SK-N-SH (cell line): ENCODE measurements at regions not wholly inside any gene's neighbourhood (a gene's known extent, or its start where the extent isn't known, plus 50 kb on each side); places are given as distances from the start of the nearest gene placed in this dataset.

Experiments
- CTCF ChIA-PET: fragments of 300-600, 350-600 bp; formaldehyde crosslinking; extraction: SDS; loops from one replicate; lab custom pipeline; 2021; lab: Yijun Ruan, JAX
- POLR2A ChIA-PET: fragments of 350-600 bp; sonication (Branson Sonifier 250); formaldehyde crosslinking; extraction: SDS; loops from one replicate; lab custom pipeline; 2020; ENCODE audit warnings: antibody characterized with exemption, inconsistent platforms; lab: Yijun Ruan, JAX
- DNase-seq: peaks from one replicate; pipeline ENCODE4 v3.0.0; 2012
- H2AFZ ChIP-seq: fragments of 200-600 bp; sonication (generic); 2 replicates; pipeline ENCODE4 v1.8.1; 2016; ENCODE audit warnings: antibody characterized with exemption, mild to moderate bottlenecking, low read depth
- H3F3A ChIP-seq: fragments of 200-600 bp; sonication (generic); replicated peaks from 2 replicates; pipeline ENCODE3; 2016; ENCODE audit warnings: antibody characterized with exemption, mild to moderate bottlenecking; ENCODE audit not compliant: insufficient read depth
- H3K27ac ChIP-seq, 2 experiments: fragments of 200-500 bp in 1 of 2; fragments of 200-600 bp in 1 of 2; sonication (Bioruptor generic) in 1 of 2; sonication (generic), shearing (Covaris generic) in 1 of 2; 2 replicates each; pipeline versions ENCODE4 v1.5.1 to v1.6.1; 2014 to 2016; ENCODE audit warnings: low read depth in 2 of 2, inconsistent platforms in 1 of 2, low read length in 1 of 2, mild to moderate bottlenecking in 1 of 2, mixed read lengths in 1 of 2
- H3K27me3 ChIP-seq: fragments of 200-600 bp; sonication (generic), shearing (Covaris generic); 2 replicates; pipeline ENCODE4 v1.6.1; 2016; ENCODE audit warnings: mixed run types; ENCODE audit not compliant: insufficient read depth
- H3K36me3 ChIP-seq, 2 experiments: fragments of 200-500 bp in 1 of 2; fragments of 200-600 bp in 1 of 2; sonication (Bioruptor generic) in 1 of 2; sonication (generic) in 1 of 2; replicated peaks in 1 of 2; 2 replicates each; pipeline versions ENCODE3 to v1.5.1; 2014 to 2016; ENCODE audit warnings: low read length in 1 of 2, mild to moderate bottlenecking in 1 of 2; ENCODE audit not compliant: insufficient read depth in 2 of 2, control insufficient read depth in 1 of 2
- H3K4me1 ChIP-seq, 2 experiments: fragments of 200-500 bp in 1 of 2; fragments of 200-600 bp in 1 of 2; sonication (Bioruptor generic) in 1 of 2; sonication (generic), shearing (Covaris generic) in 1 of 2; 2 replicates each; pipeline versions ENCODE4 v1.5.1 to v1.6.1; 2014 to 2016; ENCODE audit warnings: low read depth in 1 of 2, low read length in 1 of 2, mixed run types in 1 of 2; ENCODE audit not compliant: insufficient read depth in 2 of 2, control insufficient read depth in 1 of 2
- H3K4me2 ChIP-seq: fragments of 200-600 bp; sonication (generic), shearing (Covaris generic); 2 replicates; pipeline ENCODE4 v1.6.1; 2017; ENCODE audit warnings: mixed run types
- H3K4me3 ChIP-seq, 2 experiments: fragments of 200-500 bp in 1 of 2; fragments of 200-600 bp in 1 of 2; sonication (Bioruptor generic) in 1 of 2; sonication (generic), shearing (Covaris generic) in 1 of 2; 2 replicates each; pipeline versions ENCODE4 v1.5.1 to v1.8.1; 2014 to 2016; ENCODE audit warnings: low read depth in 2 of 2, inconsistent platforms in 1 of 2, low read length in 1 of 2, mild to moderate bottlenecking in 1 of 2, mixed read lengths in 1 of 2, moderate library complexity in 1 of 2
- H3K79me2 ChIP-seq: fragments of 200-600 bp; sonication (generic); 2 replicates; pipeline ENCODE4 v1.8.1; 2017; ENCODE audit warnings: mild to moderate bottlenecking; ENCODE audit not compliant: insufficient read depth
- H3K9ac ChIP-seq: fragments of 200-600 bp; sonication (generic); 2 replicates; pipeline ENCODE4 v1.6.1; 2017; ENCODE audit warnings: mixed run types
- H3K9me2 ChIP-seq: fragments of 200-600 bp; sonication (generic); 2 replicates; pipeline ENCODE4 v1.6.1; 2017; ENCODE audit warnings: mixed run types
- H3K9me3 ChIP-seq: fragments of 200-600 bp; sonication (generic); 2 replicates; pipeline ENCODE4 v1.6.1; 2017; ENCODE audit warnings: mixed run types, mild to moderate bottlenecking, moderate library complexity
- H4K20me1 ChIP-seq: fragments of 200-600 bp; sonication (generic); 2 replicates; pipeline ENCODE4 v1.6.1; 2017; ENCODE audit warnings: mild to moderate bottlenecking, mixed run types; ENCODE audit not compliant: insufficient read depth
- CTCF ChIP-seq: fragments of 200-600 bp; sonication (generic); IDR thresholded peaks from 2 replicates; pipeline ENCODE4 v1.6.1; 2017; ENCODE audit warnings: antibody characterized with exemption, mild to moderate bottlenecking, moderate library complexity
- ELF1 ChIP-seq: IDR thresholded peaks from 2 replicates; pipeline ENCODE4 v1.4.0; 2012
- FOSL2 ChIP-seq: IDR thresholded peaks from 2 replicates; pipeline ENCODE4 v1.4.0; 2012; ENCODE audit warnings: low read depth, mild to moderate bottlenecking, moderate library complexity, borderline replicate concordance
- FOXM1 ChIP-seq: IDR thresholded peaks from 2 replicates; pipeline ENCODE4 v1.4.0; 2012; ENCODE audit warnings: low read depth, mild to moderate bottlenecking
- GATA2 ChIP-seq: sonication (generic); formaldehyde crosslinking; IDR thresholded peaks from 2 replicates; pipeline ENCODE4 v1.5.0; 2020; ENCODE audit warnings: mild to moderate bottlenecking, missing genetic modification reagents
- JUND ChIP-seq: IDR thresholded peaks from 2 replicates; pipeline ENCODE4 v1.4.0; 2012
- MAX ChIP-seq: IDR thresholded peaks from 2 replicates; pipeline ENCODE4 v1.4.0; 2012; ENCODE audit warnings: low read depth
- MXI1 ChIP-seq: IDR thresholded peaks from 2 replicates; pipeline ENCODE4 v1.6.1; 2012; ENCODE audit warnings: mild to moderate bottlenecking, low read depth, low read length, improper control_type of control experiment
- NRF1 ChIP-seq: IDR thresholded peaks from 2 replicates; pipeline ENCODE4 v1.6.1; 2012; ENCODE audit warnings: low read depth, mild to moderate bottlenecking, low read length
- PBX3 ChIP-seq: IDR thresholded peaks from 2 replicates; pipeline ENCODE4; 2012
- RAD21 ChIP-seq: IDR thresholded peaks from 2 replicates; pipeline ENCODE4 v1.6.1; 2012; ENCODE audit warnings: mild to moderate bottlenecking, low read length
- REST ChIP-seq: IDR thresholded peaks from 2 replicates; pipeline ENCODE4 v1.6.1; 2012; ENCODE audit warnings: mild to moderate bottlenecking, low read depth, low read length, moderate library complexity
- SIN3A ChIP-seq: IDR thresholded peaks from 2 replicates; pipeline ENCODE4 v1.6.1; 2012; ENCODE audit warnings: low read depth, mild to moderate bottlenecking, low read length, moderate library complexity, borderline replicate concordance
- TEAD4 ChIP-seq: IDR thresholded peaks from 2 replicates; pipeline ENCODE4 v1.4.0; 2012; ENCODE audit warnings: mild to moderate bottlenecking, borderline replicate concordance; ENCODE audit not compliant: insufficient read depth
- USF1 ChIP-seq: IDR thresholded peaks from 2 replicates; pipeline ENCODE4 v1.4.0; 2012; ENCODE audit warnings: low read depth, borderline replicate concordance
- YY1 ChIP-seq: IDR thresholded peaks from 2 replicates; pipeline ENCODE4 v1.4.0; 2012; ENCODE audit warnings: low read depth, mild to moderate bottlenecking
- ZBTB33 ChIP-seq: IDR thresholded peaks from 2 replicates; pipeline ENCODE4 v1.4.0; 2012; ENCODE audit warnings: low read depth, borderline replicate concordance
- WGBS: methylation state at CpG from one replicate; pipeline ENCODE4 v1.1.6; 2017; ENCODE audit warnings: low lambda C conversion rate; 5-methylcytosine and 5-hydroxymethylcytosine counted together

GRCh38 chr6:147979966-147980365 lies 362.7 kb upstream of the SASH1 start:
- ChIA-PET CTCF (no interaction called here), POLR2A (no interaction called here)

More at GRCh38 chr6:147979966-147980365, 362.7 kb upstream of the SASH1 start:
- Histone ChIP-seq H3K27ac (no peak overlapping the region), H3K4me1 (no peaks in the 10 kb centered on the region), H3K9ac (no peak overlapping the region), H2AFZ (no peak overlapping the region), H3K9me3 (no peaks in the 10 kb centered on the region), H3K4me3 (no peak overlapping the region), H3K4me2 (no peak overlapping the region), H3F3A (no peaks in the 10 kb centered on the region), H3K27me3 (peaks cover 6% of the 10 kb centered on the region; the same call in 1 of the 2 replicates), H3K79me2 (no peaks in the 10 kb centered on the region), H3K9me2 (no peaks in the 10 kb centered on the region), H4K20me1 (no peaks in the 10 kb centered on the region), H3K36me3 (no peaks in the 10 kb centered on the region)
- no peak for DNase-seq
- 6% methylated on average over 2 of the region's 2 CpGs for WGBS
- no peak for TF ChIP-seq SIN3A
- TF ChIP-seq NRF1, result no peak
- no peak for TF ChIP-seq FOXM1
- TF ChIP-seq REST, result no peak
- no peak for TF ChIP-seq JUND
- no peak for TF ChIP-seq USF1
- TF ChIP-seq FOSL2, result no peak
- TF ChIP-seq YY1, result no peak
- no peak for TF ChIP-seq ZBTB33
- no peak for TF ChIP-seq PBX3
- no peak for TF ChIP-seq GATA2 (CRISPR knock-in tag)
- TF ChIP-seq ELF1, result no peak
- TF ChIP-seq CTCF, result no peak
- no peak for TF ChIP-seq MXI1
- no peak for TF ChIP-seq MAX
- TF ChIP-seq RAD21, result no peak
- TF ChIP-seq TEAD4, result no peak
